ENCODE measurements at regions not wholly inside any gene's neighbourhood (a gene's known extent, or its start where the extent isn't known, plus 50 kb on each side); places are given as distances from the start of the nearest gene placed in this dataset.

GRCh38 chr5:34604119-34604675 is 51.9 kb upstream of the RAI14 start:
- Histone ChIP-seq H3K9me2 (ENCODE audit: insufficient read depth) (no peaks in the 10 kb centered on the region), H3K4me1 (replicated peaks; ENCODE audit: insufficient read depth) (peaks cover 33% of the 10 kb centered on the region), H2AFZ (no peak overlapping the region), H3K79me2 (ENCODE audit: low read depth) (no peaks in the 10 kb centered on the region), H3K4me3 (no peak overlapping the region), H3K4me2 (no peak overlapping the region), H3K27me3 (ENCODE audit: insufficient read depth, low read depth) (no peaks in the 10 kb centered on the region), H3K36me3 (ENCODE audit: low read depth) (no peaks in the 10 kb centered on the region), H3K27ac (no peak overlapping the region), H4K20me1 (ENCODE audit: insufficient read depth) (no peaks in the 10 kb centered on the region), H3K9me3 (ENCODE audit: insufficient read depth, low read depth) (no peaks in the 10 kb centered on the region; the same call in 1 of the 2 replicates), H3F3A (ENCODE audit: insufficient read depth, low read depth) (peaks cover 26% of the 10 kb centered on the region)
- CTCF ChIA-PET, result no interaction called here
- no peak for DNase-seq
- BruUV-seq (replicated peaks), result no TSS peak
- intact Hi-C loops (cut with micrococcal nuclease; ENCODE audit: unreplicated experiment), result no loop called here
- no peak for TF ChIP-seq EZH2 (IDR thresholded peaks at IDR 0.05; ENCODE audit: low read depth)
- no peak for TF ChIP-seq CTCF (conservative IDR thresholded peaks at IDR 0.05)
- POLR2A ChIA-PET (ENCODE audit: unreplicated experiment), result interaction anchor here (0.6 kb wide), 2 partner anchors 30 to 1386 kb away, joined by 3 to 5 read pairs; no protein-coding TSS in a partner anchor

- Histone ChIP-seq H3K27ac (no peak overlapping the region), H3F3A (ENCODE audit: insufficient read depth, low read depth) (peaks cover 28% of the 10 kb centered on the region), H4K20me1 (ENCODE audit: insufficient read depth) (no peaks in the 10 kb centered on the region), H2AFZ (no peak overlapping the region), H3K4me2 (no peak overlapping the region), H3K27me3 (ENCODE audit: insufficient read depth, low read depth) (no peaks in the 10 kb centered on the region), H3K4me3 (no peak overlapping the region), H3K9me2 (ENCODE audit: insufficient read depth) (no peaks in the 10 kb centered on the region), H3K79me2 (ENCODE audit: low read depth) (no peaks in the 10 kb centered on the region), H3K36me3 (ENCODE audit: low read depth) (no peaks in the 10 kb centered on the region), H3K4me1 (replicated peaks; ENCODE audit: insufficient read depth) (peaks cover 35% of the 10 kb centered on the region), H3K9me3 (ENCODE audit: insufficient read depth, low read depth) (no peaks in the 10 kb centered on the region; the same call in 1 of the 2 replicates)
- CTCF ChIA-PET, result no interaction called here
- POLR2A ChIA-PET (ENCODE audit: unreplicated experiment), result no interaction called here
- no peak for TF ChIP-seq CTCF (conservative IDR thresholded peaks at IDR 0.05)
- TF ChIP-seq EZH2 (IDR thresholded peaks at IDR 0.05; ENCODE audit: low read depth), result no peak
- no TSS peak for BruUV-seq (replicated peaks)
- no peak for DNase-seq
- intact Hi-C loops (cut with micrococcal nuclease; ENCODE audit: unreplicated experiment), result no loop called here
These were observed 50.0 kb upstream of the RAI14 start for GRCh38 chr5:34606101-34606500.

Measured in PC-9 (cell line).